COLO668 (cell line): ENCODE measurements at regions not wholly inside any gene's neighbourhood (a gene's known extent, or its start where the extent isn't known, plus 50 kb on each side); places are given as distances from the start of the nearest gene placed in this dataset.

Experiments
- DNase-seq: peaks from one replicate; lab custom pipeline; 2025; ENCODE audit not compliant: unreplicated experiment; lab: John Stamatoyannopoulos, UW

DNA sequence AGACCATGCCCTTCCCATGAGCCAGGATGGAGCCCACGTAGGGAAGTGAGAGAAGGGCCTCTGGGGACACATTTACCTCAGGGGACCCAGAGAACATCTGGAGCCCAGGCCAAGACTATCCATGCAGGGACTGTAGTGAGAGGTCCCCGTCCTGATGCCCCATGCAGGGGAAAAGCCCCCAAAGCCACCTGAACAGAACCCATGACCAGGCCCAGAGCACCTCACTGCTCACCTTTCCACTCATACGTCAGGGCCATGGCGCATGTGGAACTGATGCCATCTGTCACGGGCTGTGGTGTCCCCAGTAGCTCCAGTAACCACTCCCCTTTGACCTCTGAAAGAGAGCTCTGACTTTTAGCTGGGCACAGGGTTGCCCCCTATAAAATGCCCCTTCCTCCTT lies 106.5 kb upstream of the TEX51 start:
- DNase-seq = no peak

- DNase-seq = no peak
Observed at GRCh38 chr2:126792993-126793392, 105.7 kb upstream of the TEX51 start.

DNA sequence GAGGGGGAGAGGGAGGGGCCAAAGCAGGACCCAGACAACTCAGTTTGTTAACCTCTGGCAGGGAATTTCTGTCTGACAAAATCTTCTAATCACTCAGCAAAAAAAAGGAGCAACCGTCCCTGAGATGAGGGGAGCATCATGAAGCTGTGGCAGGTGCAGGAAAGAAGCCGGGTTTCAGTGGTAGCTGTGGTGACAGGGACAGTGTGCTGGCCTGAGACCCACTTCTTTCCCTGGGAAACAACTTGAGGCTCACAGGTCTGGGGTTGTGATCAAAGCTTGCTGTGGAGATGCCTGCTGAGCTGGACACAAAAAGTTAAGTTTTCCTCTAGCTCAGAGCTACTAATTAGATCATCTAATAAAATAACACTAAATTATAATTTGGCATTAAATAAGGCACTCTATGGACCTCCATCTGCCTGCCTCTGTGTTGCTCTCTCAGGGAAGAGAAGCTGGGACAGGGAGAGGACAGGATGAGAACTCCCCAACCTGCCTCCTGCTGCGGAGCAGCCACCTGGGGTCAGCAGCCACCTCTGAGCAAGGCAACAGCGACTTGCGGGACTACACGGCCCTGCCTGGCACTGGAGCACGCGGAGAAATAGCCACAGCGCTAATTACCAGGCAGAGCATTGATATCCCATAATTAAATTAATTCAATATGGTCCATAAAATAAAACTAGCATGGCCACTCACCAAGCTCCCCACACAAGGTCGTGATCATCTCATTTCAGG lies 104.6 kb upstream of the TEX51 start:
- DNase-seq = no peak

DNA sequence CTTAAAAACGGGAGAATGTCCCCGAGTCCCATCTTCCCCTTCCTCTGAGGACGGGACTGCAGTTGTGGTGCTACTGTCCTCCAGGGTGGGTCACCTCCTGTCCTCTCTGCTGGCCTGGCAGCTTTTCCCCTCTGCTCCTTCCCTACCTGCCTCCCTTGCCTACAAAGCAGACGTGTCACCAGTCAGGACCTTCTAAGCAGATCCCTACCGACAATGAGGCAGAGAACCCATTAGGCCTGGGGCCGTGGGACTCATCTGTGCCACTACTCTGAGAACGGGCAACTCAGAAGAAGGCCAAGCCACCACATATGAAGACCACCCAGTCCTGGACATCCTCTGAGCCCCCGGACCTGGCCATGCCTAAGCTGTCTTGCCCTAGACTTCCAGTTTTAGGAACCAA lies 103.0 kb upstream of the TEX51 start:
- no peak for DNase-seq

GRCh38 chr2:126796931-126797621 lies 101.6 kb upstream of the TEX51 start:
- DNase-seq = no peak

DNA sequence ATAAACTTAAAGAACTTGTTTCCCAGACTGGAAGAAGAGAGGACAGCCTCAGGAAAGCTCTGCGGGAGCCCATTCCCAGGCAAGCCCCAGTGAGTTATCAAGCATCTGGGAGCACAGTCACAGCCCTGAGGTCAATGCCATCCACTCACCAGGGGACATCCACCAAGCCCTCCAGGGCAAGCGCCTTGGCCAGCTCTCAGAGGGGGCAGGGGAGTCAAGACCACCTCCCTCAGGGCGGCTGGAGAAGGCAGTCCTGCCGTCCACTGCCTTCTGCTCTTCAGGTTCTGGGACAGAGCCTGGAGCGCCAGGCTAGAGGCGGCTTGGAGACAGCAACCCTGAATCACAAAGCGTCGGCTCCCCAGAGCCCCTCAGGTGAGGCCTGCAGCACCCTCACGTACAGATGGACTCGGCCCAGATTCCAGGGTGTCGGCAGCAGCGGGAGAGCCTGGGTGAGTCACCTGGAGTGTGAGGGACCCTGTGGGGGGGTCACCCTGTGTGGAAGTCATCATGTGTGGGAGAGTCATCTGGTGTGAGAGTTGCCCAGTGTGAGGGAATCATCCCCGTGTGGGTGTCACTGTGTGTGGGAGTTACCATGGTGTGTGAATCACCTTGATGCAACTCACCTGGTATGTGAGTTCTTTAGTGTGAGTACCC lies 100.9 kb upstream of the TEX51 start:
- DNase-seq = no peak

GRCh38 chr2:126798276-126799140 lies 100.2 kb upstream of the TEX51 start:
- no peak for DNase-seq

GRCh38 chr2:126799301-126799700 lies 99.4 kb upstream of the TEX51 start:
- DNase-seq = no peak

GRCh38 chr2:126801473-126801872 lies 97.2 kb upstream of the TEX51 start:
- DNase-seq = no peak

DNA sequence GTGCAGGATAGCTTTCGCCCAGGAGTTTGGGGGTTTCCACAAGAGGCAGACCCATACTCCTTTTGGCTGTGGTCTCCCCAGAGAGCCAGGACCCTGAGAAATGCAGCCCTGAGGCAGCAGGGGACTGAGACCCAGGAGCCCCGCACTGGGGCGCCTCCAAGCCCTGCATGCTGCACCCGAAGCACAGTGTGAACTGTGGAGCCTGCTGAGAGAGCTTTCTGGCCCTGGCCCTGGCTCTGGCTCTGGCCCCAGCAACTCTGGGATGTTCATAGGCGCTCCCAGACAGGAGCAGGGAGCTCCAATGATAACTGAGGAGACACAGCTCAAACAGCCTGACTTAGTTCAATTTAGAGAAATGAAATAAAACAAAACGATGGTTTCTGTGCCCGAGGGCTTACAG lies 96.4 kb upstream of the TEX51 start:
- DNase-seq = no peak

GRCh38 chr2:126802774-126803433 lies 95.8 kb upstream of the TEX51 start:
- no peak for DNase-seq

GRCh38 chr2:126803434-126803775 lies 95.3 kb upstream of the TEX51 start:
- no peak for DNase-seq

- no peak for DNase-seq
Observed at GRCh38 chr2:126804347-126804746, 94.3 kb upstream of the TEX51 start.

- no peak for DNase-seq
Observed at GRCh38 chr2:126808929-126809328, 89.8 kb upstream of the TEX51 start.

- DNase-seq = no peak
Observed at GRCh38 chr2:126809340-126809739, 89.3 kb upstream of the TEX51 start.

GRCh38 chr2:126810001-126810400 lies 88.7 kb upstream of the TEX51 start:
- no peak for DNase-seq

DNA sequence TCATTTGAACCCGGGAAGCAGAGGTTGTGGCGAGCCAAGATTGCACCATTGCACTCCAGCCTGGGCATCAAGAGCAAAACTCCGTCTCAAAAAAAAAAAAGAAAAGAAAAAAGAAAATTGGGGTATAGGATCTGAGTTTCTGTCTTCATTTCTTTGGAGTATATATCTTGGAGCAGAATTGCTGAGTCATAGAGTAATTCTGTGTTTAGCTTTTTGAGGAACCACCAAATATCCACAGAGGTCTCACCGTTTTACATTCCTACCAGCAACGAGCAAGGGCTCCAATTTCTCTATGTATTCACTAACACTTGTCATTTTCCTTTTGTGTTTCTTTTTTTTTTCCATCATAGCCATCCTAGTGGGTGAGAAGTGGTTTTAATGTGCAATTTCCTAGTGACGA lies 87.6 kb upstream of the TEX51 start:
- no peak for DNase-seq

GRCh38 chr2:126817172-126817571 lies 81.5 kb upstream of the TEX51 start:
- no peak for DNase-seq

- DNase-seq = no peak
Observed at GRCh38 chr2:126822115-126822514, 76.6 kb upstream of the TEX51 start.

DNA sequence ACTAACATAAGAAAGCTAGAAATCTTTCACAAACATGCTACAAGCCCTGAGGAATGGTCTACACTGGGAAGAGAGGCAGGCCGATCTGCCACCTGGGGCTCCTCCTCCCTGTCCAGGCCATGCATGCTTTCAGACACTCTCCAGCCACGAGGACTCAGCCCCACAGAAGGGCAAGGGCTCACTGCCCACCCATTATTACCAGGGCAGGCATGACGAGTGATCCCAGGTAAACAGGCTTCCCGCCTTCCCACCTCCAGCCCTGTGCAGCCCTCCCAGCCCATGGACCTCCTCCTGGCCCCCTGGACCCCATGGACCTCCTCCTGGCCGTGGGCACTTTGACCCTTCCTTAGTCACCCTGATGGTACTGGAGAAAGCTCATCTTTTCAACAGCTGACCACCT lies 75.8 kb upstream of the TEX51 start:
- DNase-seq = no peak

- DNase-seq = no peak
Observed at GRCh38 chr2:126823951-126824350, 74.7 kb upstream of the TEX51 start.
